H9 (cell line): ENCODE measurements at regions not wholly inside any gene's neighbourhood (a gene's known extent, or its start where the extent isn't known, plus 50 kb on each side); places are given as distances from the start of the nearest gene placed in this dataset.

Source experiments
- DNase-seq: peaks from one replicate; pipeline ENCODE4 v3.0.0-alpha.2; 2017
- H2AFZ ChIP-seq: one replicate; pipeline ENCODE4 v1.6.1; 2013; ENCODE audit warnings: mild to moderate bottlenecking, low read length, control low read depth, moderate library complexity
- H2AK5ac ChIP-seq: 2 replicates; pipeline ENCODE4 v1.6.1; 2013; ENCODE audit warnings: low read length, control low read depth, mixed read lengths; ENCODE audit not compliant: insufficient read length
- H2BK120ac ChIP-seq: one replicate; pipeline ENCODE4 v1.6.1; 2013; ENCODE audit warnings: low read depth, mild to moderate bottlenecking, low read length, control low read depth, inconsistent platforms; ENCODE audit not compliant: poor library complexity, severe bottlenecking
- H2BK12ac ChIP-seq: 2 replicates; pipeline ENCODE4 v1.6.1; 2013; ENCODE audit warnings: low read length, control low read depth, mixed read lengths, low read depth; ENCODE audit not compliant: insufficient read length
- H2BK15ac ChIP-seq: 2 replicates; pipeline ENCODE4 v1.6.1; 2013; ENCODE audit warnings: low read depth, low read length, control low read depth
- H2BK20ac ChIP-seq: one replicate; pipeline ENCODE4 v1.6.1; 2013; ENCODE audit warnings: low read depth, mild to moderate bottlenecking, low read length, control low read depth, inconsistent platforms; ENCODE audit not compliant: poor library complexity, severe bottlenecking
- H2BK5ac ChIP-seq: 2 replicates; pipeline ENCODE4 v1.6.1; 2013; ENCODE audit warnings: low read length, control low read depth, mixed read lengths; ENCODE audit not compliant: insufficient read length
- H3K14ac ChIP-seq: 2 replicates; pipeline ENCODE4 v1.6.1; 2013; ENCODE audit warnings: low read length, control low read depth; ENCODE audit not compliant: insufficient read depth
- H3K18ac ChIP-seq: 2 replicates; pipeline ENCODE4 v1.6.1; 2013; ENCODE audit warnings: low read depth, mild to moderate bottlenecking, mixed read lengths, low read length, control low read depth; ENCODE audit not compliant: insufficient read length
- H3K23ac ChIP-seq: 2 replicates; pipeline ENCODE4 v1.6.1; 2013; ENCODE audit warnings: low read length, control low read depth, mixed read lengths, low read depth; ENCODE audit not compliant: insufficient read length
- H3K23me2 ChIP-seq: 2 replicates; pipeline ENCODE4 v1.6.1; 2013; ENCODE audit warnings: low read depth, mild to moderate bottlenecking, mixed read lengths, low read length, control low read depth; ENCODE audit not compliant: insufficient read length, poor library complexity, severe bottlenecking
- H3K27ac ChIP-seq: 2 replicates; pipeline ENCODE4 v1.5.1; 2013; ENCODE audit warnings: low read length, control low read depth, mixed read lengths, low read depth; ENCODE audit not compliant: insufficient read length
- H3K27me3 ChIP-seq: 2 replicates; pipeline ENCODE4 v1.6.1; 2013; ENCODE audit warnings: low read length, control low read depth, inconsistent platforms; ENCODE audit not compliant: insufficient read depth
- H3K4ac ChIP-seq: 2 replicates; pipeline ENCODE4 v1.6.1; 2013; ENCODE audit warnings: low read depth, mild to moderate bottlenecking, control low read depth, inconsistent platforms, low read length, moderate library complexity
- H3K4me1 ChIP-seq: 2 replicates; pipeline ENCODE4 v1.6.1; 2013; ENCODE audit warnings: low read length, control low read depth, inconsistent platforms; ENCODE audit not compliant: insufficient read depth
- H3K4me2 ChIP-seq: 2 replicates; pipeline ENCODE4 v1.6.1; 2013; ENCODE audit warnings: low read length, control low read depth, mixed read lengths; ENCODE audit not compliant: insufficient read length, insufficient read depth
- H3K56ac ChIP-seq: 2 replicates; pipeline ENCODE4 v1.6.1; 2013; ENCODE audit warnings: low read depth, mild to moderate bottlenecking, mixed read lengths, low read length, control low read depth; ENCODE audit not compliant: insufficient read length
- H3K79me1 ChIP-seq: 2 replicates; pipeline ENCODE4 v1.6.1; 2013; ENCODE audit warnings: low read depth, mild to moderate bottlenecking, moderate library complexity, low read length, control low read depth, inconsistent platforms; ENCODE audit not compliant: insufficient read depth, poor library complexity, severe bottlenecking
- H3K79me2 ChIP-seq: 2 replicates; pipeline ENCODE4 v1.6.1; 2013; ENCODE audit warnings: low read length, control low read depth, inconsistent platforms; ENCODE audit not compliant: insufficient read depth
- H3K9ac ChIP-seq: 2 replicates; pipeline ENCODE4 v1.6.1; 2013; ENCODE audit warnings: low read length, control low read depth, mixed read lengths; ENCODE audit not compliant: insufficient read length; ENCODE audit errors: extremely low read depth
- H3K9me3 ChIP-seq: one replicate; pipeline ENCODE4 v1.6.1; 2013; ENCODE audit warnings: low read depth, low read length, inconsistent platforms; ENCODE audit not compliant: control insufficient read depth
- H3T11ph ChIP-seq: one replicate; pipeline ENCODE4 v1.6.1; 2013; ENCODE audit warnings: mild to moderate bottlenecking, low read length, control low read depth, inconsistent platforms
- H4K20me1 ChIP-seq: one replicate; pipeline ENCODE4 v1.6.1; 2013; ENCODE audit not compliant: control insufficient read depth, insufficient read length, insufficient read depth
- H4K5ac ChIP-seq: 2 replicates; pipeline ENCODE4 v1.6.1; 2013; ENCODE audit warnings: low read depth, mild to moderate bottlenecking, mixed read lengths, low read length, control low read depth; ENCODE audit not compliant: insufficient read length
- H4K8ac ChIP-seq: replicated peaks from 2 replicates; pipeline ENCODE4 v1.6.1; 2013; ENCODE audit warnings: low read length, control low read depth, mixed read lengths, low read depth; ENCODE audit not compliant: insufficient read length
- H4K91ac ChIP-seq: 2 replicates; pipeline ENCODE4 v1.6.1; 2013; ENCODE audit warnings: low read depth, mild to moderate bottlenecking, moderate library complexity, mixed read lengths, low read length, control low read depth; ENCODE audit not compliant: insufficient read length
- H3K27ac Mint-ChIP-seq, 3 experiments: 2 replicates in 2 of 3; 3 replicates in 1 of 3; pipeline ENCODE4 v1.8.0; 2020 to 2021; ENCODE audit warnings: mixed read lengths in 3 of 3, mild to moderate bottlenecking in 1 of 3, moderate library complexity in 1 of 3
- H3K27me3 Mint-ChIP-seq: 2 replicates; pipeline ENCODE4 v1.8.0; 2021; ENCODE audit warnings: low read depth, mild to moderate bottlenecking, moderate library complexity, mixed read lengths
- H3K36me3 Mint-ChIP-seq, 3 experiments: 2 replicates in 2 of 3; 3 replicates in 1 of 3; pipeline ENCODE4 v1.8.0; 2020 to 2021; ENCODE audit warnings: low read depth in 3 of 3, mixed read lengths in 3 of 3; ENCODE audit not compliant: insufficient read depth in 1 of 3
- H3K4me1 Mint-ChIP-seq, 2 experiments: 2 replicates each; pipeline ENCODE4 v1.8.0; 2020; ENCODE audit warnings: mixed read lengths in 2 of 2
- H3K4me3 Mint-ChIP-seq, 2 experiments: 2 replicates in 1 of 2; 3 replicates in 1 of 2; pipeline ENCODE4 v1.8.0; 2020 to 2021; ENCODE audit warnings: mild to moderate bottlenecking in 2 of 2, mixed read lengths in 2 of 2, moderate library complexity in 1 of 2
- H3K9me3 Mint-ChIP-seq, 2 experiments: 2 replicates in 1 of 2; 3 replicates in 1 of 2; pipeline ENCODE4 v1.8.0; 2020; ENCODE audit warnings: mild to moderate bottlenecking in 2 of 2, mixed read lengths in 2 of 2, moderate library complexity in 1 of 2
- CTCF ChIP-seq: fragments of 200-600 bp; sonication (generic); conservative IDR thresholded peaks from 3 replicates; pipeline ENCODE4 v1.8.0; 2021; ENCODE audit warnings: antibody characterized with exemption, mild to moderate bottlenecking
- WGBS: extraction: QIAGEN DNeasy Blood & Tissue Kit; methylation state at CpG from one replicate; pipeline ENCODE4 v1.1.7; 2013; ENCODE audit warnings: missing lambda C conversion rate, low lambda C conversion rate, mixed read lengths; ENCODE audit not compliant: insufficient read length; ENCODE audit errors: extremely low coverage; 5-methylcytosine and 5-hydroxymethylcytosine counted together

GRCh38 chr2:52563151-52563550 lies 1204.5 kb upstream of the CHAC2 start:
- Histone ChIP-seq H3K23me2 (no peaks in the 10 kb centered on the region), H3K79me2 (no peaks in the 10 kb centered on the region), H2BK12ac (no peak overlapping the region), H2BK15ac (no peak overlapping the region), H3K18ac (no peak overlapping the region), H2BK120ac (no peak overlapping the region), H3K4ac (no peak overlapping the region), H2AFZ (no peak overlapping the region), H2BK5ac (no peak overlapping the region), H3K56ac (no peak overlapping the region), H2AK5ac (no peak overlapping the region), H3K4me2 (no peak overlapping the region), H4K5ac (no peak overlapping the region), H3K27me3 (no peaks in the 10 kb centered on the region), H3K23ac (no peak overlapping the region), H3K14ac (no peak overlapping the region), H3K9me3 (no peaks in the 10 kb centered on the region), H4K20me1 (no peaks in the 10 kb centered on the region), H3K79me1 (no peaks in the 10 kb centered on the region), H3K4me1 (no peaks in the 10 kb centered on the region), H3K27ac (no peak overlapping the region), H2BK20ac (no peak overlapping the region), H4K8ac (no peak overlapping the region), H4K91ac (no peak overlapping the region), H3K9ac (no peak overlapping the region), H3T11ph (no peak overlapping the region)
- Mint-ChIP-seq H3K36me3 (no peaks in the 10 kb centered on the region; a peak in 1 of 7 replicates), H3K4me1 (peaks cover 11 to 13% of the 10 kb centered on the region in 2 experiments), H3K27ac (no peak overlapping the region), H3K9me3 (no peaks in the 10 kb centered on the region; a peak in 1 of 5 replicates), H3K27me3 (no peaks in the 10 kb centered on the region), H3K4me3 (no peak overlapping the region)
- WGBS: no CpG with 5 or more reads among the region's 3 CpGs
- no peak for TF ChIP-seq CTCF
- DNase-seq: no peak
